Cardiac muscle cell (in vitro differentiated cells and primary cell): ENCODE measurements at regions not wholly inside any gene's neighbourhood (a gene's known extent, or its start where the extent isn't known, plus 50 kb on each side); places are given as distances from the start of the nearest gene placed in this dataset.
"Not testable (repeated sequence)": the region's sequence is repeated elsewhere in the genome, so short reads cannot be mapped to it uniquely, and the experiment has no call there.

ENCODE experiments used
- DNase-seq, 2 donors: peaks; one replicate each; pipeline versions ENCODE4 v3.0.0 to v3.0.0-alpha.2; 2010 to 2017; ENCODE audit warnings: low read depth in 1 of 2, low spot score in 1 of 2
- H3K27ac ChIP-seq: fragments of 200-600 bp; sonication (generic); 2 replicates; pipeline ENCODE4 v1.5.1; 2016
- H3K27me3 ChIP-seq: fragments of 200-600 bp; sonication (generic); 2 replicates; pipeline ENCODE4 v1.6.0; 2016; ENCODE audit warnings: control low read depth
- H3K36me3 ChIP-seq: fragments of 200-600 bp; sonication (generic); 2 replicates; pipeline ENCODE4 v1.5.1; 2016; ENCODE audit warnings: control low read depth
- H3K4me1 ChIP-seq: fragments of 200-600 bp; sonication (generic); 2 replicates; pipeline ENCODE4 v1.8.1; 2017; ENCODE audit warnings: low read depth, mild to moderate bottlenecking, mixed run types
- H3K4me3 ChIP-seq: fragments of 200-600 bp; sonication (generic); 2 replicates; pipeline ENCODE4 v1.5.1; 2016; ENCODE audit warnings: mild to moderate bottlenecking
- H3K9me3 ChIP-seq: fragments of 200-600 bp; sonication (generic); 2 replicates; pipeline ENCODE4 v1.5.1; 2017; ENCODE audit warnings: low read depth, mild to moderate bottlenecking, control low read depth
- TF ChIP-seq, protein P1 (sequence below): IDR thresholded peaks from 2 replicates; pipeline ENCODE4 v1.5.1; 2012; ENCODE audit warnings: low read depth, mild to moderate bottlenecking, low read length

DNA sequence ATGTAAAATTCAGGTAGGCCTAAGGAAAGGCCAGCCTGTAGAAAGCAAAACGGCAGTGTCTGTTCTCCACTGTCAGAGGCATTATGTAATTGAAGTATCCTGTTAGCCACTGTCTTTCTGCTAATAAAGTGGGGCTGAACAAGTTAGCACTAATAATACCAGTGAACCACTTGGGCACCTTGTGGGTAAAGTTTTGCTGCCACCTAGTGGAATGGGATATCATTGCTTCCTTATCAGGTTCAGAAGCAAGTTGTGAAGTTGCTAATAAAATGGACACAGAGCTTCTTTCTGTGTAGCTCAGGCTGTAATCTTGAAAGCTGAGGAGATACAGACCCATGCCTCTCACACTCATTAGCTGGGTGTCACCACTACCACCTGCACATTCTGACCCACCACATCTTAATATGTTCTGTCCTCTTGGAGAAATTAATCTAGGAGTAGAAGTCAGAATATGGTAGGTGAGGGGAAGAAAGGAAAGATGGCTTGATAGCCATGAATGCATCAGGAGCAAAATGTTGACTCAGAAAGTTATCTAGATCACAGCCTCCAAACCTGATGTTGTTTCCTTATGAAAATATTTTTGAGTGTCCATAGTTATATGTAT, 175.1 kb downstream of the SEPTIN7 start:
- TF ChIP-seq, protein P1, sequence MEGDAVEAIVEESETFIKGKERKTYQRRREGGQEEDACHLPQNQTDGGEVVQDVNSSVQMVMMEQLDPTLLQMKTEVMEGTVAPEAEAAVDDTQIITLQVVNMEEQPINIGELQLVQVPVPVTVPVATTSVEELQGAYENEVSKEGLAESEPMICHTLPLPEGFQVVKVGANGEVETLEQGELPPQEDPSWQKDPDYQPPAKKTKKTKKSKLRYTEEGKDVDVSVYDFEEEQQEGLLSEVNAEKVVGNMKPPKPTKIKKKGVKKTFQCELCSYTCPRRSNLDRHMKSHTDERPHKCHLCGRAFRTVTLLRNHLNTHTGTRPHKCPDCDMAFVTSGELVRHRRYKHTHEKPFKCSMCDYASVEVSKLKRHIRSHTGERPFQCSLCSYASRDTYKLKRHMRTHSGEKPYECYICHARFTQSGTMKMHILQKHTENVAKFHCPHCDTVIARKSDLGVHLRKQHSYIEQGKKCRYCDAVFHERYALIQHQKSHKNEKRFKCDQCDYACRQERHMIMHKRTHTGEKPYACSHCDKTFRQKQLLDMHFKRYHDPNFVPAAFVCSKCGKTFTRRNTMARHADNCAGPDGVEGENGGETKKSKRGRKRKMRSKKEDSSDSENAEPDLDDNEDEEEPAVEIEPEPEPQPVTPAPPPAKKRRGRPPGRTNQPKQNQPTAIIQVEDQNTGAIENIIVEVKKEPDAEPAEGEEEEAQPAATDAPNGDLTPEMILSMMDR = peak; percentile 77
- peak; percentile 86 to 89 for DNase-seq
- no peaks in the 10 kb centered on the region for H3K27me3 ChIP-seq
- no peaks in the 10 kb centered on the region for H3K9me3 ChIP-seq
- H3K4me1 ChIP-seq = no peaks in the 10 kb centered on the region
- no peak overlapping the region for H3K4me3 ChIP-seq
- H3K36me3 ChIP-seq = no peaks in the 10 kb centered on the region
- H3K27ac ChIP-seq = no peak overlapping the region

DNA sequence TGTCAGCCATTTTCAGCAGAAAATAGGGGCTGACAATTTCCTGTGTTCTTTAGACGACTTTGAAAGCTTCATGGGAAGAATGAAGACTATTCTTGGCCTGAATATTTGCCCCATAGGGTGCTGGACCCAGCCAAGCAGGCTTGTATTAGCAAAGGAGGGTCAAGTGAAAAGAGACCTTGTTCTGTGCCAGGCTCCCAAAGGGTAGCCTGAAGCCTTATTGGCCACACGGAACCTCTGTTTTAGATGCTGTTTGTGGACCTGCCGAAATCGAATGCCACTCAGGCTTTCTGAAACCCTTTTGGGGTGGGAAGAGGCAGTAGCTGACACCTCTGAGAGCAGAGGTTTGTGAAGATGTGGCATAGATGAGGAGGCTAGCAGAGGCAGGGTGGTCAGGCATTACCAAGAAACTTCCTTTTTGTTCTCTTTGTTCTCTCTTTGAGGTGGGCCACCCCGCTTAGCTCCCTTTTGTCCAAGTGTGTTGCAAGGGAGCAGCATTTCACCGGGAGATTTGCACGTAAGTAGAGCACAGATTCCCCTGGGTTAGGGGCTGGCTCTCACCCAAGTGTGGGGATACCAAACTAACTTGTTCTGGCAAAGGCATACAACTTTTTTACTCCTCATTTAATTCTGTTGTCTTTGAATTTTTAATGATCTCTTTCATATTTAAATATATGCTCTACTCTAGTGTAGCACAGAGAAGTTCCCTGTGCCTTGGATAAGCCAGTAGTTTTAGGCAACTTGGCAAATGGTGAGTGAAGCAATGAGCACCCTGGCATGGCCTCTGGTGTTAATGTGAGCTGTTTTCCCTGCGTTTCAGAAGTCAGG, 174.0 kb upstream of the EEPD1 start:
- H3K27ac ChIP-seq, H3K4me1 ChIP-seq, H3K4me3 ChIP-seq, H3K27me3 ChIP-seq, H3K36me3 ChIP-seq, H3K9me3 ChIP-seq: not testable (repeated sequence)
- peak in 1 of 2 donors; percentile 8 for DNase-seq

DNA sequence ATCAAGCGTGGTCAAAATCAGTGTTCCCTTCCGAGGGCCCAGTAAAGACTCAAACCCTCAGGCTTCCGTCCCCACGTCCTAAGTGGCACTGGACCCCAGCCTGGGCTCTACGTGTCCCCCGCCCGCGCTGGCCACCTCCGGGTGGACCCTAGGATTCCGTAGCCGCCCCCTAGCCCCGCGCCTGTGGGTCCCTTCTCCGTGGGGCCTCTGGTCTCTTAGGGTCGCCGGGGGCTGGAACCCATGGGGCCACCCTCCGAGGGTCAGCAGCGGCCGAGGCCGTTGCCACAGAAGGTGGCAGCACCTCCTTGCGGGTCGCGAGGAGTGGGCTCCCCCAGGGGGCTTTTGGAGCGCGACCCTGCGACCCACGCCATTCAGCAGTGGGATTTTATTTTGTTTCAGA, 170.5 kb upstream of the EEPD1 start:
- H3K9me3 ChIP-seq = no peaks in the 10 kb centered on the region
- no peak overlapping the region for H3K27ac ChIP-seq
- H3K27me3 ChIP-seq = no peaks in the 10 kb centered on the region
- H3K36me3 ChIP-seq = no peaks in the 10 kb centered on the region
- no peak for DNase-seq
- no peak overlapping the region for H3K4me3 ChIP-seq
- no peaks in the 10 kb centered on the region for H3K4me1 ChIP-seq
- TF ChIP-seq, protein P1 = no peak

DNA sequence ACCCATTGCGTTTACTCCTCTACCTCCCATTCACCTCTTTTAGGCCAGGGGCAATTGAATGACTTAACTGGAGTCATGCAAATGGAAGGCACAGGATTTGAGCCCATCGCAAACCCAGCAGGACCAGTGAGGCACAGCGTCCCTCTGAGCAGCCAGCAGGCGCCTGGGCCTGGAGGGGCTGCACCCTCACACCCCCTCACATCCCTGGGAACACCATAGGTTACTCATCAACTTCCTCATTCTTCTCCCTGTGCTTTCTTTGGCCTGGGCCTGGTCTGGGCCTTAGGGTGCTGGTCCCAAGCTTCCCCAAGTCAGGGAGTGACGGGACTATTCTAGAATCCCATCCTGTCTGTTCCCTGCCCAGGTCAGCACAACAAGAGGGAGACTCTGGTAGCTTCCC, 169.4 kb upstream of the EEPD1 start:
- no peaks in the 10 kb centered on the region for H3K9me3 ChIP-seq
- no peak overlapping the region for H3K27ac ChIP-seq
- no peaks in the 10 kb centered on the region for H3K36me3 ChIP-seq
- DNase-seq = no peak
- H3K4me3 ChIP-seq = no peak overlapping the region
- TF ChIP-seq, protein P1 = no peak
- H3K27me3 ChIP-seq = no peaks in the 10 kb centered on the region
- H3K4me1 ChIP-seq = no peaks in the 10 kb centered on the region

DNA sequence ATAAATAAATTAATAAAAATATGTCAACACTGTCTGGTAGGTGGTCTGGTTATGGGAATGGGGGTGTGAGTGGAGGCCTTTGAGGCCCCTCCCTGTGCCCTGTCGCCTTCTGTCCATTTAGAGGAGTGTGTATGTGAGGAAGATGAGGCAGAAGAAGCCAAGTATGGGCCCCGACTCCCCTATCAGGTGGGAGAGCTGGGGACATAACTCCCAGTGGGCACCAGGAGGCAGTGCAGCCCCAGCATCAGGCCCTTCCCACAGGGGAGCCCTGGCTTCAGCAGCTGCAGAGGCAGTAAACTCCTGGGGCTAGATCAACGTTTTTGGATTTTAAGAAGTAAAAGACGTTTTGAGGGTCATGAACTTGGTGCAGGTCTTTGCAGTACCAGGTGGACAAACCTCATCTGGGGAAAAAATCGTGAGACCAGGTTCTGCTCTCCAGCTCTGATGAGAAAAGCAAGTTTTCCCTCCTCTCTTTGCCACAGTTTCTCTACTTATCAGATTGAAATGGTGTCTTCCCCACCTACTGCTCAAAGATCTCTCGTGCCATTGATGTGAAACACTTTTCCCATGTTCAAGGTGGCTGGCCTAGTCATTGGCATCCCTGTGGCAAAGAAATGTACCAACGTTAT, 167.8 kb upstream of the EEPD1 start:
- no peak overlapping the region for H3K27ac ChIP-seq
- TF ChIP-seq, protein P1 = peak; percentile 96
- H3K4me1 ChIP-seq = no peaks in the 10 kb centered on the region
- no peaks in the 10 kb centered on the region for H3K36me3 ChIP-seq
- no peaks in the 10 kb centered on the region for H3K27me3 ChIP-seq
- H3K9me3 ChIP-seq = no peaks in the 10 kb centered on the region
- DNase-seq = peak; percentile 85 to 86
- no peak overlapping the region for H3K4me3 ChIP-seq

DNA sequence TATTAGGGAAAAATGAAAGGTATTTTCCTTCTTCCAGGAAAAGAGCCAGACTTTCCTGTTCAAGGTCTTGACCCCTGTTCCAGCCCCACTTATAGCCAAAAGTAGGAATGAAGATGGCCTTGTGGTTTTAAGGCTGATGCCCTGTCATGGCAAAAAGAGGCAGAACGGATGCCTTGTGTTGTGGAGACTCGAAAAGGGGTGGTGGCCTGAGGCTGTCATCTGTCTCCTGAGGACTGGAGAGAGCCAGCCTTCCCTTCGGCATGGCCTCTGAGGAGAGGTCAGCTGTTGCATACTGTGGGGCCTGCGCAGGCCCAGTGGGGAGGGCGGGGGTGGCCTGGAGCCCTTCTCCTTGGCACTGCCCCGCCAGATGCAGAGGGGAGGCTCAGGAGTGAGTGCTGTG, 166.0 kb upstream of the EEPD1 start:
- TF ChIP-seq, protein P1 = no peak
- no peak for DNase-seq
- H3K36me3 ChIP-seq = no peaks in the 10 kb centered on the region
- no peaks in the 10 kb centered on the region for H3K27me3 ChIP-seq
- no peak overlapping the region for H3K4me3 ChIP-seq
- H3K4me1 ChIP-seq = no peaks in the 10 kb centered on the region
- no peak overlapping the region for H3K27ac ChIP-seq
- no peaks in the 10 kb centered on the region for H3K9me3 ChIP-seq
